Fibroblast of skin of scalp (primary cell): ENCODE measurements at regions not wholly inside any gene's neighbourhood (a gene's known extent, or its start where the extent isn't known, plus 50 kb on each side); places are given as distances from the start of the nearest gene placed in this dataset.
"Not testable (repeated sequence)": the region's sequence is repeated elsewhere in the genome, so short reads cannot be mapped to it uniquely, and the experiment has no call there.

ENCODE experiments used
- DNase-seq: peaks from one replicate; pipeline ENCODE4 v3.0.0-alpha.2; 2013

DNA sequence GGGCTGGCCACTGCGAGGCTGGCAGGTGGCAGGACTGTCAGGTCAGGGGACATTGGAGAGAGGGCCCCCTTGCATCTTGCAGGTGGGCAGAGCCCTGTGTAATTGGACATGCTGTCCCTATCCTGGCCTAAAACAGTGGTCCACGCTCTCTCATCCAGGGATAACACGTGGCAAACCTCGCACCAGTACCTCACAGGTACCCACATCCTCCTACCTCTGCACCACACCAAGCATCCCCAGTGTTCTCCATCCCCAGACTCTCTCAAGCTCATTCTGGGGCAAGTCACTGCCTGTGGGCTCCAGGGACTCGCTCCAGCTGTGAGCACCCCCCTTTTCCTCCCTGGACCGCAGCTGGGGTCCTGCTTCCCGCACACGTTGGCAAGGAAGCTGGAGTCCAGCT lies 212.3 kb upstream of the LRRC61 start:
- not testable (repeated sequence) for DNase-seq

DNA sequence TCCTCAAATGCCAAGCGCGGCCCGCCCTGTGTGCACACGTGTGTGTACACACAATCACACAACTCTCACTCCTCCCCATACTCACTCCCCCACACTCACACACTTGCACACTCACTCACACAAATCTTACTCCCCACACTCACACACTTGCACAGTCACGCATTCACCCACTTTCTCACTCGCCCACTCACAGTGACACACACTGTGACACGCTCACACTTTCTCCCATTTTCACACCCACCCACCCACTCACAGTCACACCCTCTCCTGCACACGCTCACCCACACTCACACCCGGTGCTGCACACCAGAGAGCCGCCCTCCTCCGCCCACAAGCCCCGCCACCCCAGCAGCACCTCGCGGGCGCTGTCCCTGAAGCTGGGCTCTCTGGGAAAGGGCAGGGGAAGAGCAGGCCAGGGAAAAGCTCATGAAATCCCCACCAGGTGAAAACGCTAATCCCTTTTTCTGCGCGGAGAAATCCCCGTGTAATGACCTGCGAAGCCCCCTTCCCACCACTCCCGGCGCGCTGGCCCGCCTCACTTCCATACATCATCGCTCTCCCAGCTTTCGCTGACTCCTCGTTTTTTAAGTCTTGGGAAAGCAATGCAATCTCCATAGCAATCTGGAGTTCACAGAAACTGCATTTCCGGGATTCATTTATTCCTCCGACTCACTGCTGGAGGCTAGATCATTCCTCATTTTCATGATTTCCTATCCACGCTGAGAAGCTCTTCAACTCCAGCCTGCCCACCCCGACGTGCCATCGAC lies 211.6 kb upstream of the LRRC61 start:
- not testable (repeated sequence) for DNase-seq

DNA sequence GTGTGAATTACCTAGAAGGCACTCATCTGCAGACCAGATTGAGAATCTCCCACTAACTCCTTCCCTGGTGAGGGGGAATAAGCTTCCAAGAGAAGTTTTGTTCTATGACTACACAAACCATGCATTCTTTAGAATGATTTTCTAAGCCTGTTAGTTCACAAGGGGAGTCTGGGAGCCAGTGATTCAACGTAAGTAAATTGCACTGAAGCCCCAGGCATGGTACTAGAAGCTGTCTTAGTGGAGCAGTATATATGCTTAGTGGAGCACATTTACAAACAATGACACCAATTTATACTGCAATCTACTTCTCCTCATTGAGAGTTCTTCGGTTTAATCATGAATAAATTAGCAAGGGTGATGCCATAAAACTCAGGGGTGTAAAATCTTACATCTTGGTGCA lies 209.9 kb upstream of the LRRC61 start:
- not testable (repeated sequence) for DNase-seq

DNA sequence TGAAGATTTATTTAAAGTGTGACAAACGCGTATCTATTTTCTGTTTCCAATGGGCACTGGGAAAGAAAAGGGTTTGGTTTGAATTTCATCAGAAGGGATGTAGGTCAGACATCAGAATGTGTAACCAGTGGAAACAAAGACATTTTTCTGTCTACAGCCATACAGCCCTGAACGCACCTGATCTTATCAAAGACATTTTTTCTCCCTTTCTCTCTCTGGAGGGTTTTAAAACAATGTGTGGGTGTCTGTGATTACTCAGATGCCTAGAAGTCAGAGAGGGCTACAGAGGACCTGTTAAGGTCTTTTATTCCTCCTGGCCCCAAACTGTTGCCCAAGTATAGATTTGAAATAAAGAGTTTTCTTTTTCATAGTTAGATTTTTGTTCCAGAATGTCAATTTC lies 208.6 kb upstream of the LRRC61 start:
- DNase-seq: not testable (repeated sequence)

DNA sequence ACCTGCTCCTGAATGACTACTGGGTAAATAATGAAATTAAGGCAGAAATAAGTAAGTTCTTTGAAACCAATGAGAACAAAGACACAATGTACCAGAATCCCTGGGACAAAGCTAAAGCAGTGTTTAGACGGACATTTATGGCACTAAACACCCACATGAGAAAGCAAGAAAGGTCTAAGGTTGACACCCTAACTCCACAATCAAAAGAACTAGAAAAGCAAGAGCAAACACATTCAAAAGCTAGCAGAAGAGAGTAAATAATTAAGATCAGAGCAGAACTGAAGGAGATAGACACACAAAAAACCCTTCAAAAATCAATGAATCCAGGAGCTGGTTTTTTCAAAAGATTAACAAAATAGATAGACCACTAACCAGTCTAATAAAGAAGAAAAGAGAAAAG lies 203.2 kb upstream of the LRRC61 start:
- DNase-seq: not testable (repeated sequence)

DNA sequence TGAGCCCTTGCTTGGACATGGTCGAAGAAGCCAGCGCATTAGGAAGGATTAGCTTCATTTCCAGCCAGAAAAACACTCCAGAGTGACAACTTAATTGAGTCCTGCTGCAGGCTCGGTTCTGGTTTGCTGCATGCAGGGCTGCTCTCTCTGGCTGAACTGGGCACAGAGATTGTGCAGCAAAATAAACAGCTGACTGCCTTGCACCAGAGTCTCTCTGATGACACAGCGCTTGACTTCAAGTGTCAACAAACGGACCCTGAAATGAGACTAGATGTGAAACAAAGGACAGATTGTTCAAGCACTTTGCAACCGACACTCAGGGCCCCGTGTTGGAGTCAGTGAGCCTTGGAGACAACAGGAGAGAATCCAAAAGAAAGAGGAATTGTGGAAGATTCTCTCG lies 197.3 kb upstream of the LRRC61 start:
- DNase-seq: not testable (repeated sequence)

DNA sequence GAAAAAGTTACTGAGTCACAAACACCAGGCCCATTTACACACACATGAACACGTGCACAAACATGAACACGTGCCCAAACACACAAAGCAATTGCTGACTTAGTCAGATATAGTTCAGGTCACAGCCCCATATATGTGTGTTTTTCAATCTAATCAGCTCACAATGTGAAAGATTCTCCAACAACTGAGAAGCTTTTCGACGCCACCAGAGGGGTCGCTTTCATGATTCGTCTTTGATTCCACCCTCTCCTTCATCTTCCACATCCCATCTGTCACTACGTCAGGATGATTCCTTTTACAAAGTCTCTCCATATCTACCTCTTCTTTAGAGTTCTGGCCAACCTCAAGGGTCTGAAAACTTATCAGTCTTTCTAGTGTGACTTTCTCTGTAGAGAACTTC lies 188.7 kb upstream of the LRRC61 start:
- not testable (repeated sequence) for DNase-seq

DNA sequence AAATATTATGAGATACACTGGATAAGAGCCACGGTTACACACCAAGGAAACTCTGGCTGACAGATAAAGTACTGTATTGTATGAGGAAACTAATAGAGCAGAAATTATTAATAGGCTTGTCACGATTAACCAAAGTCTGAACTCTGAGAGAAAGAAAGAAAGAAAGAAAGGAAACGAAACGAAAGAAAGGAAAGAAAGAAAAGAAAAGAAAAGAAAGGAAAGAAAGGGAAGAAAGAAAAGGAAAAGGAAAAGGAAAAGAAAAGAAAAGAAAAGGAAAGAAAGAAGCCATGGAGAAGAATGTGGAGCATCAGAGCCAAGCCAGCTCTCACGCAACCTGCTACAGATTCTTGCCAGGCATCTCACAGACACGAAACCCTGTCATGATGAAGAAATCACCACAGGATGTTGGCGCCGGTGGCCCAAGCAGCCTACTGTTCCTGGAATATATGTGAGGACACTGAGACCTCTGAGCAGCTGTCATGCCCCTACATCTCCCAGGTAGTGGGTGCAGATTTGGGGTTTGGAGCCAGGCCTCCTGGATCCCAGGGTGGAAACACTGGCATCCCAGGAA lies 187.4 kb upstream of the LRRC61 start:
- not testable (repeated sequence) for DNase-seq

DNA sequence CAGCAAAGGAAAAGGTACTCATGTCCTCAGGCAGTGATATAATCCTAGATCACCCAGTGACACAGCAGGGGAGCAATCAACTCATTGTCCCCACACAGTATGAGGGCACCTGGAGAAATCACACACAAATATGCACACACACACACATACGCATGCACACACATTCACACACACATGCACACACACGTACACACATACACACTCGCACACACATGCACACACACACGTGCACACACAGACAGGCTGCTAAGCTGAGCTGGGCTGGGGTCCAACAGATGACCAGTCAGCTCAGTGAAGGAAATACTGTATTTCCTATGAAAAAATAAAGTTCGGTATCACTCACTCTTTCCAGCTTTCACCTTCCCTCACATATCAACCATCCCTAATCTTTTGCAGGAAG lies 183.3 kb upstream of the LRRC61 start:
- DNase-seq: not testable (repeated sequence)

DNA sequence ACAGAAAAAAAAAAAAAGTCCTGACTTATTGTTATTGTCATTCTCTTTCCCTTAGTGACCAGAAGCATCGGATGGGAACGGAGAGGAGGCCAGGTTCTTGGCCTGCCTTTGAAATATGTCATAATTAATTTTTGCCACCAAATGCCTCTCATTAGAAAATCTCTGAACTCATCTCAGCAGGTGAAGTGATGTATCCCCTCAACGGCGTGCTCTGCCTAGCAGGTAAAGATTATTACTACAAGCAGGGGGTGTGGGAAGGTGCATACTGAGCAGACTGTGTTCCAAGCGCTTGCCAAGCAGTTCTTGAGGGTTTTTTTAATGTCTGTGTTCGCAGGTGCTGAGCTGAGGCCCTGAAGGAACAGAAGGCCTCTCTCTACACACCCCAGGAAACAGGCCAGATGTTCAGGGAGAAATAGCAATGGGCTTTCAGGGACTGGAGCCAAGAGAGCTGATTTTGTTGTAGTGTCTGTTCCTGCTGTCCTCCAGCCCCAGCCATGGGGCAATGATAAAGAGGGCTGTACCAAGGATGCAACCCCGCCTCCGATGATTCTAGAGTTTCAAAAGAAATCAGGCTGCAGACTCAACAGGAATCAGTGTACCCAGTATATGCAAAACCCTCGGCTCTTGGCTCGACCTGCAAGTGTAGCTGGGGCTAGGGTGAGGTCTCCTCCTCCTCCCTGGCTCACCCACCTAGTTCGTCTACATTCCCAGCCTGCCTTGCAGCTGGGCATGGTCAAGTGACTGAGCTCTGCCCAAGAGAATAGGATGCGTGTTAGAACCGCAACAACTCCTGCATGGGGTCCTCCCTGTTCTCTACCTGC lies 181.4 kb upstream of the LRRC61 start:
- not testable (repeated sequence) for DNase-seq

DNA sequence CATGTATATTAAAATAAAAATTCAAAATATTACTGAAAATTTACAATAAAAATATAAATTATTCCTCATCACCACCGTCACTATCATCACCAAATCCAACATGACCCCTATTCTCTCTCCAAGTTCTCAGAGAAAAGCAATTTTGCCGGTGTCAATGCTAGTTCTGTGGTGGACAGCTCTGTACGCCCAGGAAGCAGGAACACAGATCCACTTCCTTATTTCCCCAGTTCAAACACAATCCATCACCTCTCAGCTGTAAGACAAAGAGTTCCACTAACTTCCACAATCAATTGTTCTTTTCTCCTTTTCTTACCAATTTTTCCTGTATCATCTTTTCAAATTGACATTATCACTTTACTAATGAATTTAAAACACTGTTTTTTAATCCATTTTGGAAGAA lies 177.0 kb upstream of the LRRC61 start:
- not testable (repeated sequence) for DNase-seq

DNA sequence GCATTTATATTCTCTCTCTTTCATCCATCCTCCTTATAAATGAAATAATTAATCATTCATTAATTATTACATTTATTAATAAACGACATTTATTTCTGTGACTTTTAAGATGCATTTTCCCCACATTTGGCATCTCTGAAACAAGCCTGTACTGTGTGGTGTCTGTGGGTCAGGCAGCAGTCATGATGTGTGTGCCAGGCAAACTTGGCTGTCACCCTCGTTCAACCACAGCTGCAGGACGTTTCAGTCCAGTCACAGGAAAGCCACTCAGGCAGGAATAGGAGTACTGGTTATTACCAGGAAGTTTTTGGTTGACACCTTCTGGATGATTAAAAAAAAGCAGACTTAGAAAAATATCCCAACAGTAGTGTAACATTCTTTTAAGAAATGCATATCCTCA lies 175.6 kb upstream of the LRRC61 start:
- not testable (repeated sequence) for DNase-seq

DNA sequence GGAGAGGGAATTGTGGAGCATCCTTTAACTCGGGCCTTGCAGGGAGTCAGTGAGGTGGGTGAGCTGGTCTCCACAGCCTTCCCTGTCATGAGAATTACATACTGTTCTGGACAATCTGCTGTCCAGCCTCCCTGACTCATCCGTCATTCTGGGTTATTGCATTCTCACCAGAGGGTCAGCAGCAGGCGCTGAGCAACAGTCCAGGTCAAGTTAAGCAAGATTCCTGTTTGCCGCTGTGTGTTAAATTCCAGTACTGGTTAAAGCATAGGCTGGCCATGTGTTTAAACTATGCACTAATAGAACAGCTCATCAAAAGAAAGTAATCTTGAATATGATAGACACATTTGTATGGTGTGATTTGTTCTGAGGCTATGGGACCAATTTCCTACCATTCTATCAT lies 167.1 kb upstream of the LRRC61 start:
- DNase-seq: not testable (repeated sequence)

DNA sequence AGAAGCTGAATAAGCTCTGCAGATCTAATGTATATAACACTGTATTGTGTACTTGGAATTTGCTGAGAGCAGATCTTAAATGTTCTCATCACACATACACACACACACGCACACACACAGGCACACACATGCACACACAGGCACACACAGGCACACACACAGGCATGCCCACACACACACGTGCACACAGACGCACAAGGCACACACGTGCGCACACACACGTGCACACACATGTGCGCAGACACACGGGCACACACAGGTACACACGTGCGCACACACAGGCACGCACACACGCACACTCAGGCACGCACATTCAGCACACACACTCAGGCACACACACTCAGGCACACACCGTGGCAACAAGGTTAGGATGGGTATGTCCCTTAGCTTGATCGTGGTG lies 164.5 kb upstream of the LRRC61 start:
- not testable (repeated sequence) for DNase-seq

DNA sequence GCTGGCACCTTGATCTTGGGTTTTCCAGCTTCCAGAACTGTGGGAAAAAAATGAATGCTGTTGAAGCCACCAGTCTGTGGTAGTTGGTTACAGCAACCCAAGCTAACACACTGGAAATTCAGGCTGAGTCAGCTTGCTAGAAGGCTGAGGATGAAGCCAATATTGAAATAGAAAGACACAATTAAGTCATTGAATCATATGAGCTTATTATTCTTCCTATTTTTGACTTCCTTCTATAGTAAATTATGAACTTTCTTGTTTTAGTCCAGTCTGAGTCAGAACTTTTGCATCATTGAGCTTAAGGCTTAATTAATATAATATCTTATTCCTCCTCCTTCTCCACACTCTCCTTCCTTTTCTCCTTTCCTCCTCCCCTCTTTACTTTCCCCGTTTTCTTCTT lies 153.6 kb upstream of the LRRC61 start:
- DNase-seq: not testable (repeated sequence)

DNA sequence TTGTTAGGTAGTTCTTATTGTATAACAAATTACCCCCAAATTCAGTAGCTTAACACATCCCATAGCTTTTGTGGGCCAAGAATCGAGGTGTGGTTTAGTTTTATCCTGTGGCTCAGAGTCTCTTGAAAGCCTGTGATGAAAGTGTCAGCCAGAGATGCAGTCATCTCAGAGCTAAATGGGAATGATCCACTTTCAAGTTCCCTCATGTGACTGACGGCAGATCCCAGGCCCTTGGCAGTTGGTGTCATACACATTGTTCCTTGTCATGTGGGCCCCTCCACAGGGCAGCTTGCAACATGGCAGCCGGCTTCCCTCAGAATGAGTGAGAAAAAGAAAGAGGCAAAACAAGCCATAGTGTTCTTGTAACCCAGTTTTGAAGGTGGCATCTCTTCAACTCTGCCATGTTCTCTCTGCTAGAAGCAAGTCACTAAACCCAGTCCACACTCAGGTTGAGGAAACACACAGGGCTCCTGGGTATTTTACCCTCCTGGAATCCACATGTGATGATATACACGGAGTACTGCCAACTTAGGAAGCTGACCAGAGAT lies 153.1 kb upstream of the LRRC61 start:
- not testable (repeated sequence) for DNase-seq

DNA sequence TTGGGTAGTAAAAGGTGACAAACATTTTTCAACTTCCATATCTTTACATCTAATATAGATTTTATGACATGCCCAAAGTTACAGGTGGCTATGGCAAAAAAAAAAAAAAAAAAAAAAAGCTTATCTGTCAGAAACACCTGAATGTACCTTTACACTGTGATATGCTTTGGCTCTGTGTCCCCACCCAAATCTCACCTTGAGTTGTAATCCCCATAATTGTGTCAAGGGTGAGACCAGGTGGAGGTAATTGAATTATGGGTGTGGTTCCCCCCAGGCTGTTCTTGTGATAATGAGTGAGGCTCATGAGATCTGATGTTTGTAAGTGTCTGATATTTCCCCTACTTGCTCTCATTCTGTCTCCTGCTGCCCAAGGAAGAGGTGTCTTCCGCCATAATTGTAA lies 139.6 kb upstream of the LRRC61 start:
- DNase-seq: not testable (repeated sequence)

DNA sequence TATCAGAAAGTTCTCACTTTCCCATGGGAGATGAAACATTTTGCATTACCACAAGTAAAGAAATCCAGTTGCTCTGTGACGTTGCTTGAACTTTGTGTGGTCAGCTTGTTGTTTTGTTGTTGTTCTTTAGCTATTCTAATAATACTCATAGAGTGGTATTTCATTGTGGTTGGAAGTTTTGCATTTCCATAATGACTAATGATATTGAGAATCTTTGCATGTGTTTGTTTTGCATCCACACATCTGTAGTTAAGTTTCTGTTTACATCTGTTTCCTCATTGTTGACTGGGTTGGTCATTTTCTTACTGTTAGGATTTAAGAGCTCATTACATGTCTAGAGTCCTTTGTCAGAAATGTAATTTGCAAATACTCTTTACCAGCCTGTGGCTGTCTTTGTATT lies 133.2 kb upstream of the LRRC61 start:
- DNase-seq: not testable (repeated sequence)

DNA sequence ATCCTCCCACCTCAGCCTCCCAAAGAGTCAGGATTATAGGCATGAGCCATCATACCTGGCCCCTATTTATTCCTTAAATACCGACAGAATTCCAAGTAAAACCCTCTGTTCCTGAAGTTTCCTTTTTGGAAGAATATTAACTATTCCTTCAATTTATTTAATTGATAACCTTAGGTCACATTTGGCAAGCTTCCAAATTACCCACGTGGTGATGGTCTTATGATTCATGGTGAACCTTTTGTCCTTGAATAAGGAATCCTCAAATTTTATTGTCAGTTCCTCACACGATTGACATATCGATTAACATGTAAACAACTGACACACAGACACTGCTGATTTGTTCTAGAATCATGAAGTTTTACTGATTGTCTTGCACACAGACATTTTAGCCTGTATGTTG lies 130.6 kb upstream of the LRRC61 start:
- DNase-seq: not testable (repeated sequence)

DNA sequence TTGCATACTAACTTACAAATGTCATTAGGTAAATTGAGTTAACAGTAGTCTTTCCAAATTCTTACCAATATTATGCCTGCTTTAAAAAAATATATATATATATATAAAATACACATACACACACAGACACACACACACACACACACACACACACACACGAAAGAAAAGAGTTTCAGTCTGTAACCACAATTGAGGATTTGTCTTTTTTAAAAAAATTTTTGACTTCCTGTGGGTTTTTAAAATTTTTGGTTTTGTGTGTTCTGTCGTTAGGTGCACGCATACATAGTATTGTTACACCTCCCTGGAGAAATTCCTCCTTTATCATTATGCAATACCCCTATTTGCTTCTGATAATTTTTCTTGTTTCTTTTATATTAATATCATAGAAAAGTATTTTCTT lies 129.3 kb upstream of the LRRC61 start:
- DNase-seq: not testable (repeated sequence)
